ENCODE measurements at regions not wholly inside any gene's neighbourhood (a gene's known extent, or its start where the extent isn't known, plus 50 kb on each side); places are given as distances from the start of the nearest gene placed in this dataset.

DNA sequence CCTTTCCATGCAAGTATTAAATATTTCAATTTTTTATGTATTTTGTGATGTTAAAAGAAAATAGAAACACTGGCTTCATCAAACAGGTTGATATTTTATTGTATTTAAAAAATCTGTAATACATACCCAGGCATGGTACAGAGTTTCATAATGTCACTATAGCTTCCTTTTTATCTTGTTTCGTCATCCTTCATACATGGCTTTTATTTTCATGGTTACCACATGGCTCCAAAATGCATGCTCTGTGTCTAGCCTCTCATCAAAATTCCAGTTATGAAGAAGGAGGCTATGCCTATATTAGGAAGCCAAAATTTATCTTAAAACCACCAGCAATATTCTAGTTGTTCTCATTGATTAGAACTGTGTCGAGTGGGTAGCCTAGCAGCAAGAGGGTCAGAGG, 464.8 kb downstream of the BTG1 start:
- TF ChIP-seq, protein P1, sequence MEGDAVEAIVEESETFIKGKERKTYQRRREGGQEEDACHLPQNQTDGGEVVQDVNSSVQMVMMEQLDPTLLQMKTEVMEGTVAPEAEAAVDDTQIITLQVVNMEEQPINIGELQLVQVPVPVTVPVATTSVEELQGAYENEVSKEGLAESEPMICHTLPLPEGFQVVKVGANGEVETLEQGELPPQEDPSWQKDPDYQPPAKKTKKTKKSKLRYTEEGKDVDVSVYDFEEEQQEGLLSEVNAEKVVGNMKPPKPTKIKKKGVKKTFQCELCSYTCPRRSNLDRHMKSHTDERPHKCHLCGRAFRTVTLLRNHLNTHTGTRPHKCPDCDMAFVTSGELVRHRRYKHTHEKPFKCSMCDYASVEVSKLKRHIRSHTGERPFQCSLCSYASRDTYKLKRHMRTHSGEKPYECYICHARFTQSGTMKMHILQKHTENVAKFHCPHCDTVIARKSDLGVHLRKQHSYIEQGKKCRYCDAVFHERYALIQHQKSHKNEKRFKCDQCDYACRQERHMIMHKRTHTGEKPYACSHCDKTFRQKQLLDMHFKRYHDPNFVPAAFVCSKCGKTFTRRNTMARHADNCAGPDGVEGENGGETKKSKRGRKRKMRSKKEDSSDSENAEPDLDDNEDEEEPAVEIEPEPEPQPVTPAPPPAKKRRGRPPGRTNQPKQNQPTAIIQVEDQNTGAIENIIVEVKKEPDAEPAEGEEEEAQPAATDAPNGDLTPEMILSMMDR (IDR thresholded peaks at IDR 0.05; ENCODE audit: insufficient read depth, low read length, poor library complexity, severe bottlenecking): no peak
- no peak for TF ChIP-seq EZH2phosphoT487 (conservative IDR thresholded peaks at IDR 0.05; ENCODE audit: low read length)

All from SU-DHL-6 (cell line).